ENCODE measurements at regions not wholly inside any gene's neighbourhood (a gene's known extent, or its start where the extent isn't known, plus 50 kb on each side); places are given as distances from the start of the nearest gene placed in this dataset.

GRCh38 chr6:122207061-122207460, 192.4 kb upstream of the HSF2 start:
- no peak overlapping the region for H3K4me2 ChIP-seq (ENCODE audit: low read depth, low read length)
- no peaks in the 10 kb centered on the region for H3K27me3 ChIP-seq (ENCODE audit: control insufficient read depth in 1 of 2, insufficient read depth in 2 of 2, low read length in 2 of 2)
- H2AFZ ChIP-seq (ENCODE audit: low read length) = no peak overlapping the region
- no peaks in the 10 kb centered on the region for H3K9me3 ChIP-seq (ENCODE audit: low read length)
- intact Hi-C loops (cut with micrococcal nuclease; ENCODE audit: unreplicated experiment) = no loop called here
- no TSS peak for BruUV-seq (replicated peaks)
- ATAC-seq (no peak), DNase-seq (ENCODE audit: low spot score) (no peak), FAIRE-seq (no peak)
- TF ChIP-seq ATF7 (IDR thresholded peaks at IDR 0.05) (peak; percentile 82), ATF7 (CRISPR knock-in tag; IDR thresholded peaks at IDR 0.05) (no peak), DDIT3 (CRISPR knock-in tag; IDR thresholded peaks at IDR 0.05) (no peak), SPEN (CRISPR knock-in tag; IDR thresholded peaks at IDR 0.05; ENCODE audit: low read depth) (no peak)
- no peaks in the 10 kb centered on the region for H4K20me1 ChIP-seq (ENCODE audit: insufficient read depth, low read length)
- H3K9ac ChIP-seq (ENCODE audit: insufficient read depth, low read depth, low read length) = no peak overlapping the region
- WGBS (ENCODE audit: low lambda C conversion rate) = 2% methylated on average over 2 of the region's 2 CpGs
- no peaks in the 10 kb centered on the region for H3K36me3 ChIP-seq (replicated peaks in 1 of 2; ENCODE audit: control insufficient read depth in 1 of 2, insufficient read depth in 2 of 2, low read length in 2 of 2)
- CTCF ChIA-PET (ENCODE audit: low intra/inter-chr PET ratio, low total read pairs) = no interaction called here
- no peaks in the 10 kb centered on the region for H3K79me2 ChIP-seq (ENCODE audit: insufficient read depth, low read length)
- H3K27ac ChIP-seq (ENCODE audit: extremely low read length, insufficient read depth, low read length) = no peak overlapping the region
- H3K4me3 ChIP-seq (replicated peaks in 1 of 3; ENCODE audit: insufficient read depth in 1 of 3, low read depth in 2 of 3, low read length in 3 of 3) = no peak overlapping the region
- in situ Hi-C loops (cut with HindIII; ENCODE audit: extremely low pct_ligation_motif_present, low pct_unique_long_range_greater_than_20kb) = no loop called here
- no peaks in the 10 kb centered on the region for H3K4me1 ChIP-seq (ENCODE audit: insufficient read depth, low read length)
- POLR2A ChIA-PET = no interaction called here

GRCh38 chr6:122207794-122208193, 191.7 kb upstream of the HSF2 start:
- Histone ChIP-seq H3K4me1 (ENCODE audit: insufficient read depth, low read length) (no peaks in the 10 kb centered on the region), H3K4me2 (ENCODE audit: low read depth, low read length) (no peak overlapping the region), H2AFZ (ENCODE audit: low read length) (no peak overlapping the region), H3K36me3 (replicated peaks in 1 of 2; ENCODE audit: control insufficient read depth in 1 of 2, insufficient read depth in 2 of 2, low read length in 2 of 2) (no peaks in the 10 kb centered on the region), H3K9me3 (ENCODE audit: low read length) (no peaks in the 10 kb centered on the region), H3K4me3 (replicated peaks in 1 of 3; ENCODE audit: insufficient read depth in 1 of 3, low read depth in 2 of 3, low read length in 3 of 3) (no peak overlapping the region), H3K27me3 (ENCODE audit: control insufficient read depth in 1 of 2, insufficient read depth in 2 of 2, low read length in 2 of 2) (no peaks in the 10 kb centered on the region), H3K9ac (ENCODE audit: insufficient read depth, low read depth, low read length) (no peak overlapping the region), H3K27ac (ENCODE audit: extremely low read length, insufficient read depth, low read length) (no peak overlapping the region), H4K20me1 (ENCODE audit: insufficient read depth, low read length) (no peaks in the 10 kb centered on the region), H3K79me2 (ENCODE audit: insufficient read depth, low read length) (no peaks in the 10 kb centered on the region)
- no TSS peak for BruUV-seq (replicated peaks)
- FAIRE-seq (no peak), DNase-seq (ENCODE audit: low spot score) (no peak), ATAC-seq (no peak)
- in situ Hi-C loops (cut with HindIII; ENCODE audit: extremely low pct_ligation_motif_present, low pct_unique_long_range_greater_than_20kb) = no loop called here
- intact Hi-C loops (cut with micrococcal nuclease; ENCODE audit: unreplicated experiment) = no loop called here
- ChIA-PET CTCF (ENCODE audit: low intra/inter-chr PET ratio, low total read pairs) (no interaction called here), POLR2A (no interaction called here)
- TF ChIP-seq HNRNPUL1 (IDR thresholded peaks at IDR 0.05; ENCODE audit: low read depth, low read length) (peak; percentile 28; the same call in 1 of the 2 replicates), FOXK2 (IDR thresholded peaks at IDR 0.05) (no peak)
